Skeletal muscle satellite cell (primary cell): ENCODE measurements at regions not wholly inside any gene's neighbourhood (a gene's known extent, or its start where the extent isn't known, plus 50 kb on each side); places are given as distances from the start of the nearest gene placed in this dataset.
"Not testable (repeated sequence)": the region's sequence is repeated elsewhere in the genome, so short reads cannot be mapped to it uniquely, and the experiment has no call there.

Experiments used
- H3K27me3 ChIP-seq: 2 replicates; pipeline ENCODE4 v1.7.0; 2013; ENCODE audit warnings: low read length; ENCODE audit not compliant: control insufficient read depth, insufficient read depth
- H3K36me3 ChIP-seq: 2 replicates; pipeline ENCODE4 v1.7.0; 2013; ENCODE audit warnings: mild to moderate bottlenecking, control low read depth, low read length; ENCODE audit not compliant: insufficient read depth
- H3K4me1 ChIP-seq: 2 replicates; pipeline ENCODE4 v1.7.0; 2013; ENCODE audit warnings: low read length; ENCODE audit not compliant: control insufficient read depth, insufficient read depth
- H3K4me2 ChIP-seq: 2 replicates; pipeline ENCODE4 v1.7.0; 2013; ENCODE audit warnings: mild to moderate bottlenecking, low read length
- H3K4me3 ChIP-seq: 2 replicates; pipeline ENCODE4 v1.7.0; 2013; ENCODE audit warnings: low read length
- H3K9ac ChIP-seq: 2 replicates; pipeline ENCODE4 v1.7.0; 2013; ENCODE audit warnings: mild to moderate bottlenecking, low read depth, low read length, moderate library complexity
- H3K9me3 ChIP-seq: replicated peaks from 2 replicates; pipeline ENCODE4 v1.7.0; 2013; ENCODE audit warnings: mild to moderate bottlenecking, control low read depth, low read length

- Histone ChIP-seq H3K9me3 (no peaks in the 10 kb centered on the region), H3K4me1 (no peaks in the 10 kb centered on the region), H3K27me3 (no peaks in the 10 kb centered on the region), H3K4me3 (no peak overlapping the region), H3K9ac (no peak overlapping the region), H3K36me3 (no peaks in the 10 kb centered on the region), H3K4me2 (no peak overlapping the region)
Observed at GRCh38 chr9:106130374-106130773, 436.0 kb downstream of the TMEM38B start.

DNA sequence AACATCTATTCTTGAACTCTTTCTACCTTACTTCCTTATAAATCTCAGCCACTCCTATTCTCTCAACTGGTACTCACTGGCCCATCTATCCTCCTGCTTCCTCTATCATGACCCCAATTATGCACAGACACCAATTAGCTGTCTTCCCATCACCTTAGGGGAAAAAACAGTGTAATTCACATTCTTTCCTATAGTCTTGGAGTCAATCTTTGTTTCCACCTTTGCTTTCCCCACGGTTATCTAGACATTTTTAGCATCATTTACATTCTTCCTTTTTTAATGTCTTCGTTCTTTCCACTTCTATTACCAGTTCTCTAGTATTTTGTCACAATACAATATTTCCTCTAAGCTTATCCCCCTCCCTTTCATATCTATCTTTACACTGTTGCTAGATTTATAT, 449.4 kb downstream of the TMEM38B start:
- no peaks in the 10 kb centered on the region for H3K36me3 ChIP-seq
- no peaks in the 10 kb centered on the region for H3K9me3 ChIP-seq
- H3K9ac ChIP-seq: no peak overlapping the region
- H3K4me1 ChIP-seq: no peaks in the 10 kb centered on the region
- H3K4me3 ChIP-seq: no peak overlapping the region
- H3K27me3 ChIP-seq: no peaks in the 10 kb centered on the region
- H3K4me2 ChIP-seq: no peak overlapping the region

- Histone ChIP-seq H3K4me1 (no peaks in the 10 kb centered on the region), H3K9me3 (no peaks in the 10 kb centered on the region), H3K9ac (no peak overlapping the region), H3K4me3 (no peak overlapping the region), H3K4me2 (no peak overlapping the region), H3K36me3 (no peaks in the 10 kb centered on the region), H3K27me3 (no peaks in the 10 kb centered on the region)
Observed at GRCh38 chr9:106146066-106146840, 451.9 kb downstream of the TMEM38B start.

GRCh38 chr9:106146886-106147285, 452.5 kb downstream of the TMEM38B start:
- Histone ChIP-seq H3K9ac (no peak overlapping the region), H3K27me3 (no peaks in the 10 kb centered on the region), H3K9me3 (no peaks in the 10 kb centered on the region), H3K4me1 (no peaks in the 10 kb centered on the region), H3K4me3 (no peak overlapping the region), H3K36me3 (no peaks in the 10 kb centered on the region), H3K4me2 (no peak overlapping the region)

- Histone ChIP-seq H3K9ac (no peak overlapping the region), H3K27me3 (no peaks in the 10 kb centered on the region), H3K36me3 (no peaks in the 10 kb centered on the region), H3K4me1 (no peaks in the 10 kb centered on the region), H3K9me3 (no peaks in the 10 kb centered on the region), H3K4me2 (no peak overlapping the region), H3K4me3 (no peak overlapping the region)
Observed at GRCh38 chr9:106149956-106150355, 455.6 kb downstream of the TMEM38B start.

GRCh38 chr9:106156465-106156864, 462.1 kb downstream of the TMEM38B start:
- no peak overlapping the region for H3K4me3 ChIP-seq
- H3K9ac ChIP-seq: no peak overlapping the region
- no peaks in the 10 kb centered on the region for H3K4me1 ChIP-seq
- H3K27me3 ChIP-seq: no peaks in the 10 kb centered on the region
- no peaks in the 10 kb centered on the region for H3K36me3 ChIP-seq
- no peak overlapping the region for H3K4me2 ChIP-seq
- no peaks in the 10 kb centered on the region for H3K9me3 ChIP-seq

- no peaks in the 10 kb centered on the region for H3K27me3 ChIP-seq
- H3K4me2 ChIP-seq: no peak overlapping the region
- no peak overlapping the region for H3K4me3 ChIP-seq
- no peaks in the 10 kb centered on the region for H3K4me1 ChIP-seq
- H3K9me3 ChIP-seq: no peaks in the 10 kb centered on the region
- no peaks in the 10 kb centered on the region for H3K36me3 ChIP-seq
- H3K9ac ChIP-seq: no peak overlapping the region
Observed at GRCh38 chr9:106172265-106172664, 477.9 kb downstream of the TMEM38B start.

GRCh38 chr9:106174346-106174745, 480.0 kb downstream of the TMEM38B start:
- Histone ChIP-seq H3K9ac (no peak overlapping the region), H3K36me3 (no peaks in the 10 kb centered on the region), H3K4me2 (no peak overlapping the region), H3K4me3 (no peak overlapping the region), H3K9me3 (no peaks in the 10 kb centered on the region), H3K27me3 (no peaks in the 10 kb centered on the region), H3K4me1 (no peaks in the 10 kb centered on the region)

DNA sequence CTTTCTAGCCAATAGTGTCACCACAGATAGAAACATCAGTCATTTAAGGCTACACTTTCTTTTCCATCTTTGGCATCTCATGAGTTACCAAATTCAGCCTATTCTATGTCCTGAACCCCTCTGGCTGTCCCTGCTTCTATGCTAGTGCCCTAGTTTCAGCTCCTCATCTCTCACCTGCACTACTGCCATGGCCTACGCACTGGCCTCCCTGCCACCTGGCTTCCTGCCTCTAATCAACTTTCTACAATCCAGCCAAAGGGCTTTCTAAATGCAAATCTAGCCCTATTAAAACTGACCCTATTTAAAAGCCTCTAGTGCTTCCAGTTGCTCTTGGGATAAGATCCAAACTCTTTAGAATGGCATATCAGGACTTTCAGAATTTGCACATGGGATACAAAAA, 482.9 kb downstream of the TMEM38B start:
- Histone ChIP-seq H3K9me3 (no peaks in the 10 kb centered on the region), H3K9ac (no peak overlapping the region), H3K27me3 (no peaks in the 10 kb centered on the region), H3K4me3 (no peak overlapping the region), H3K36me3 (no peaks in the 10 kb centered on the region), H3K4me1 (no peaks in the 10 kb centered on the region), H3K4me2 (no peak overlapping the region)

- H3K27me3 ChIP-seq: no peaks in the 10 kb centered on the region
- no peaks in the 10 kb centered on the region for H3K36me3 ChIP-seq
Observed at GRCh38 chr9:106179191-106179590, 484.9 kb downstream of the TMEM38B start.

GRCh38 chr9:106203815-106204516, 509.6 kb downstream of the TMEM38B start:
- not testable (repeated sequence) for H3K9me3 ChIP-seq, H3K4me2 ChIP-seq, H3K4me1 ChIP-seq, H3K9ac ChIP-seq, H3K4me3 ChIP-seq, H3K27me3 ChIP-seq, H3K36me3 ChIP-seq

More at GRCh38 chr9:106179191-106179590, 484.9 kb downstream of the TMEM38B start:
- H3K9ac ChIP-seq: no peak overlapping the region
- no peaks in the 10 kb centered on the region for H3K4me1 ChIP-seq
- H3K9me3 ChIP-seq: no peaks in the 10 kb centered on the region
- no peak overlapping the region for H3K4me3 ChIP-seq
- H3K4me2 ChIP-seq: no peak overlapping the region

DNA sequence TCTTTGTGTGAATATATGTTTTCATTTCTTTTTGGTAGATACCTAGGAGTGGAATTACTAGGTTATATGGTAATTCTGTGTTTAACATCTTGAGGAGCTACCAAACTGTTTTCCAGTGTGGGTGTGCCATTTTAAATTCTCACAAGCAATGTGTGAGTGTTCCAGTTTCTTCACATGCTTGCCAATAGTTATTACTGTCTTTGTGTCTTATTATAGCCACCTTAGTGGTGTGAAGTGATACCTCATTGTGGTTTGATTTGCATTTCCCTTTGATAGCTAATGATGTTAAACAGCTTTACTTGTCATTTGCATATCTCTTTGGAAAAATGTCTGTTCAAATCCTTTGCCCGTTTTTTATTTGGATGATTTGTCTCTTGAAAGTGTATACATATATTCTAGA, 513.0 kb downstream of the TMEM38B start:
- H3K9ac ChIP-seq: no peak overlapping the region
- H3K4me2 ChIP-seq: no peak overlapping the region
- no peaks in the 10 kb centered on the region for H3K36me3 ChIP-seq
- no peaks in the 10 kb centered on the region for H3K4me1 ChIP-seq
- H3K4me3 ChIP-seq: no peak overlapping the region
- H3K27me3 ChIP-seq: no peaks in the 10 kb centered on the region
- no peaks in the 10 kb centered on the region for H3K9me3 ChIP-seq
